HG03139 (cell line): ENCODE measurements at regions not wholly inside any gene's neighbourhood (a gene's known extent, or its start where the extent isn't known, plus 50 kb on each side); places are given as distances from the start of the nearest gene placed in this dataset.

Experiments
- ATAC-seq: cut with Tn5 transposase; IDR thresholded peaks from one replicate; pipeline ENCODE4 v1.9.1; 2021; ENCODE audit not compliant: unreplicated experiment

DNA sequence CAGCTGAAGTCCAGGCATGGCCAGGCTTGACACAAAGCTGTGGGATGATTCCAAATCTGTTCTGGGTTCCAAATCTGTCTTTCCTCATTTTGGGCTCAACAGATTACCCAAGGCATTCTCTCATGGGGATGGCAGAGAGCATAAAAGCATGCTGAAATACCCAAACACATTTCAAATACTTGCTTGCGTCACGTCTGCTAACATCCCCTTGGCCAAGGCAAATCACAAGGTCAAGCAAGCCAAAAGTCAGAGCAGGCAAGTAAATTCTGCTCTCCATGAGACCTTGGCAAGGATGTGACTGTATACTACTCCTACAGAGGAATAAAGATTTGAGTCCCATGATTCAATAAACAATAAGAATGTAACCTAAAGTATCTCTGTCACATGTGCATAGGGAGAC, 306.7 kb downstream of the EPB41L4A start:
- no peak for ATAC-seq

DNA sequence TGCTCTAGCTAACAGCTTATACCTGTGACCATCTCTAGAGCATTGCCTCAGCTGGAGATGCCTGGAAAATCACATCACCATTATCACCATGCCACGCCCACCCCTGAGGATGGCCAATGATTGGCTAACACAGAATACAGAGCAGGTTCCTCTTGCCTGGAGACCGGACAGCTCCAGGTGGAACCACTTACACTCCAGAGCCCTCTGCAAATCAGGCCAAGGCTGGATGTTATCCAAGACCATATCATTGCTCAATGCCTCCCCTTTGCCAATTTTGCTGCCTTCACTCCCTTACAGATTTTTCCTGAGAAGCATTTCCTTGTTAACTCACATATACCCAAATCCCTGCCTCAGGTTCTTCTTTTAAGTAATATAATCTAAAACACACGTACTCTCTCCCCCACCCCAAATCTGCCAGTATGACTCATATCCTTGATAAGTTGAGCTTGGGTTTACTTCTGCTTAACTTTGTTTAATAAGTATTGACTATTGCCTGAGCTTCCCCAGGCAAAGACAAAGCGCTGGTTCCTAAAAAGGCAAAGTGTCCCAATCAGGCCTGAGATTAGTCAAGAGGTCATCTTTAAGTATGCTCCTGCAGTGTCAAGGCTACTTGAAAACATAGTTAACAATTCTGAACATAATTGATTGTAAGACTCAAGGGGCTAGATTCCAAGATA, 309.6 kb downstream of the EPB41L4A start:
- ATAC-seq = no peak

DNA sequence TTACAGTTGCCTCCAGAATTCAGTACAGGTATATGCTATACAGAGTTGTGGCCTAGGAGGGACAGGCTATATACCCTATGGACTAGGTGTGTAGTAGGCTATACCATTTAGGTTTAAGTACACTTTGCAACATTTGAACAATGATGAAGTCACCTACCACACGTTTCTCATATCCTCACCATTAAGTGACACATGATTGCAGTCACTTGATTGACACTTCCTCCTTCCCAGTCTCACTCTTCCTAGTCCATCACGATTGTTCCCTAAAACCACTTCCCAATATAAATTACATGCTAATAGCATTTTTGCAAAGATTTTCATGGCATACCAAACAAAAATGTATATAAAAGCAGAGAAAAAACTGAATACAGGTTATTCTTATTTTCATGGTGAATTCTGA, 312.2 kb downstream of the EPB41L4A start:
- ATAC-seq = no peak

DNA sequence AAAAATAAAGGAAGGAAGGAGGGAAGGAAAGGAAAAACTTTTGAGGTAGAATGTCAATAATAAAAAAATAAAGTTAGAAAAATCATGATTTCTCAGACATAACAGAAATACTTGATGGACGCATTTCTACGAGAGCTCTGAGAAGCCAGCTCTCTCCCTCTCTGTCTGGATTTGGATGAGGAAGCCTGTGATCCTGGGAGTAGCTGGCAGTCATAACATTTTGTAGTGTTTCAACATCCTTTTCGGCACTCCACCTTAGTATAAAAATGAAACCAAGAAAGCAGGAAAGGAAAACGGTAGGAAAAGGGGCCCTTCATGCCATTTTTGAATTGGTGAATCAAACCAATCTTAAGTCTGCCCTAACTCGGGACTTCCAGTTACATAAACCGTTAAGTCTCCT, 321.3 kb downstream of the EPB41L4A start:
- no peak for ATAC-seq

DNA sequence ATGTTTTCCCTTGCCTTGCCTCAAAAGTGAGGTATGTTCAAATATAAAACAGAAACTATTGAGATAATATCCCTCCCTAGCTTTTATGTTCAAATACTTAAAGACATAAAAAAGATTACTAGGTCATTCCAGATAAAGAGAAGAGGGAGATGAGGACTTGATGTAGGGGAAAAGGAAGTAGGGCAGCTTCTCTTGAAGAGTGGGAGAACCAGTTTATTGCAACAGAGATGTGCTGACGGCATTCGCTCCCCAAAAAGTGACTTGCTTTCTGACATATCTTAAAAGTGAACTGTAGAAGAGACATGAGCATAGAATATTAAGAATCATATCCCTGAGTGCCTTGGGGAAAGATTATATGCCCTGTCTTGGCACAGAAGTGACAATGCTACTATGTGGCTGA, 330.2 kb upstream of the NREP start:
- no peak for ATAC-seq

DNA sequence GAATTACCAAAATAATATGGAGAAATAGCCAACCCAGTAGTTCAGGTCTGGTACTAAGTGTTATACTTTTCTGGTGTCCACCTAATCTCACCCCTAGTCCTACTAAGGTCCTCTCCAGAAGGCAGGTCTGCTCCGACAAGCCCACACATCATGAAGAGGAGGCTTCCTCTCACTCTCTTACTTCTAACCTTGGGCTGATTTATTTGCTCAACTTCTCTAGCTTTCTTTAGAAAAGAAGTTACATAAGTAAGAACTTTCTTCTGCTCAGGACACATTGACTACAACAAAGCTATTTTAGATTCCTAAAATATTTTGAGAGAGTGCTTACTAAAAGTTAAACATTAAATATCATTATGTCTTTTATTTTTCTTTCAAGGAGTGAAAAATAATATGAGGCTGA, 329.7 kb upstream of the NREP start:
- ATAC-seq = no peak

DNA sequence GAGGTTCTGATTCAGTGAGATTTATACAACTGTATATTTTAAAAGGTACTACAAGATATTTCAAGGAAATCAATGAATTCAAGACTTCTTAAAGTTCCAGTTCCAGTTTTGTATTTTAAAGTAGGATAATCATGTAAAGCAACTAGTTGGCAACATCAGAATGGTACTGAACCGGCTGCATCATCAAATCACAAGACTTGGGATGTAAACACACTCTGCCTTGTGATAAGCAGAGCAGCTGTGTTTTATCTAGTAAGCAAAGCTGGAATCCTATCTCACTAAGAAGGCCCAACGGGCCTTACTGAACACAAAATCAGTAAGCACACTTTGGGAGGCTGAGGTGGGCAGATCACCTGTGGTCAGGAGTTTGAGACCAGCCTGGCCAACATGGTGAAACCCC, 327.2 kb upstream of the NREP start:
- ATAC-seq = no peak

DNA sequence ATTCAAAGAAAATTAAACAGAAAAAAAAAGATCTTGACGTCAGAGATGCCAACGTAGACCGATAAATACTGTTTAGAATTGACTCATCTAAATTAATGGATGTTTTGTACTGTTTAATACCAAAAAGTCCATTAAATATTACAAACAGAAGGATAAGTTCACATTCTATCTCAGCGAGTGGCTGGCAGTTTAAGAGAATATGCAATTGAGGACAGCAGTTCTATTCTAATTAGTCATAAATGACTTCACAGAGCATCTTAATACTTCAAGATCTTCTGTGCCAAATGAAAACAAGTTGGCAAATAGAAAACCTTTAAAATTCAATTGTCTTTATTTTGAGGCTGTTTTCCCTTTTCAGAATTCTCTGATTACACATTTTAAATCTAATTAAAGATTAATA, 326.6 kb upstream of the NREP start:
- no peak for ATAC-seq

DNA sequence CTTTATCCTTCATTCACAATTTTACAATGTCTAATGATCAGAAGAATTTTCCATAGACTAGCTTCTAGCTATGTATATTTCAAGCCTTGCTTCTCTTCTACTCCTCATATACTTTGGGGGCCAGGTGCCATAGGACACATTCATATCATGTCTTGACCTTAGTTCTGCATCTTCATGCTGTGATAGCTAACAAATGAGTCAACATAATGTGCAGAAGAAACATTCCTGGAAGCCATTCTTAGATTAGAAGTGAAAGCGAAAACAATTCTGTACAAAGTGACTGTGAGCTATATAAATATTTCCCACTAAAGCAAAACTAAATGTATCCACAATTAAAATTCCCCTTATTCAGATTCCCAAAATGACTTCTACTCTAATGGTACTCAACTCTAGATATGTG, 320.2 kb upstream of the NREP start:
- ATAC-seq = no peak

DNA sequence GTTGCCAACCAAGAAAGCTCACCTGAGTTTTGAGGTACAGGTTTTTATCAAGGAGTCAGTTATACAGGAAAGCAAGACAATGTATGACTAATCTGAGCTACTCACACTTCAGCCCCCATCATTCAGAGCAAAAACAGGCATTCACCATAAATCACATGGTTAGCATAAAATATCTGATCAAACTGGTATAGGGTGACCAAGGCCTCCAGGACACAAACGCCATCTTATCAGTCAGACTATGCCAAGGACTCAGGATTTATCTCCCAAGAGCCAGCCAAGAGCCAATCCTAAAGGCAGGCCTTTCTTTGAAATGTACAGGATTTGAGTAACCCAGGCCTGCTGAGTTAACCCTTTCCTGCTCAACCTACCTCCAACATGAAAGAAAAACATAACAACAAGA, 313.0 kb upstream of the NREP start:
- no peak for ATAC-seq

DNA sequence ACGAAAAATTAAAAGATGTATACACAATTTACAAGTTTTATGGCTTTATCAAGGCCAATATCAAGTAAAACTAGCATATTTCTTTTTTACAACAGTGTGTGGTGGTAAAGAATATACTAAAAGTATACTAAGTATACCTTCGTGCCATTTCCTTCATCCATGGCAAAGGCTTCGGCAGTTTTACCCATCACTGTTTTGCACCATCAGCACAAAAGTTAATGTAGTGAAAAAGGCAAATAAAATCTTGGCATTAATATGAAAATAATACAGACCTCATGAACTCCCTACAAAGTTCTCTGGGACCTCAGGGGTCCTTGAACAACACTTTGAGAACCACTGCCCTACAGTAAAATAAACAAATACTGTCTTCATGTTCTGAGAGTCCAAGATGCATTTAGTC, 312.3 kb upstream of the NREP start:
- ATAC-seq = no peak

DNA sequence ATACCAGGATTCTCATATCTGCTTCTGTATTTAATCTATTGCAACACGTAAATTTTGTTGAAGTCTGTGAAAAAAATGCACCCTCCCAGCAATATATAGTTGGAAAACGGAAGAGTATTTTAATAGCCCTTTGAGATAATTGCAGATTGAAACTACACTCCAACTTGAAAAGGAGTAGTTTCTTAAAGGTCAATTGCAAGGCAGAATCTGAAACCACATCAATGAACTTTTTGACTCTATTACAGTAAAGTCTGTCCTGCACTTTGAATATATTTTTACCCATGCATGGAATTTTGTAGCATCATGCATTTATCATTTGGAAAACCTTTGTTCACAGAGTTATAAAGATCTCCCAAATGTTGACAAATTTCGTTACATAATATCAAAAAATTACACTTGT, 311.6 kb upstream of the NREP start:
- no peak for ATAC-seq

DNA sequence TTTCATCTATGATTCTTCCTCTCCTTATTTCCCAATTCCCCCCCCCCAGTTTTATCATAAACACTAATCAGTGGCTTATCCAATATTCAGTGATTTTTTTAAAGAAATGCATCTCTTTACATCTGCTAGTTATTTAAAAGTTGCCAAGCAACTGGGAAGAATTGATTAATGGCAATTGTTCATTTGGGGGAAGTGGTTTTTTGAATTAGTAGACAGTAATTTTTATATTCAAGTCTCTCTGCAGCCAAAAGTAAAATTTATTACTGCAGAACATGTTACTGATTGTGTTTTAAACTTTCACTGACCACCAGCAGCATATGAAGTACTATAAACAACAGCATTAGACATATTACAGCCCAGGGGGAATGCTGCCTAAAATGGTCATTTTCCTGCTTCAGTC, 308.8 kb upstream of the NREP start:
- no peak for ATAC-seq

DNA sequence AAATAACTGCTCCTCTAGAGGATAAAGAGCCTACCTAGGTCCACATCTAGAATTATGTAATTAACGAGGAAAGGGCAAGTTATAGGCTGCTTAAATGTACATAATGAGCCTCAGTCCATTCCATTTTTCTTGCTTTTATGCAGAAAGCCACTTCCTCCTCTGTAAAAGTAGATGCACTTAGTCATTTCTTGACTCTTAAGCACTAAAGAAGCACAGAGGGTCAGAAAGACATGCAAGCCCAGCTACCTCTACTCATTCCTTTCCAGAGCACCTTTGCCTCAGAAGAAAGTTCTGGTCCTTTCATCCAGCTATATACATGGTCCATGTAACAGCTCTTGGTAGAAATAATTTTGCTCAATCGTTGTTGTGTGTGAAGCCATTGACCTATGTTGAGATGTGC, 308.0 kb upstream of the NREP start:
- ATAC-seq = no peak

DNA sequence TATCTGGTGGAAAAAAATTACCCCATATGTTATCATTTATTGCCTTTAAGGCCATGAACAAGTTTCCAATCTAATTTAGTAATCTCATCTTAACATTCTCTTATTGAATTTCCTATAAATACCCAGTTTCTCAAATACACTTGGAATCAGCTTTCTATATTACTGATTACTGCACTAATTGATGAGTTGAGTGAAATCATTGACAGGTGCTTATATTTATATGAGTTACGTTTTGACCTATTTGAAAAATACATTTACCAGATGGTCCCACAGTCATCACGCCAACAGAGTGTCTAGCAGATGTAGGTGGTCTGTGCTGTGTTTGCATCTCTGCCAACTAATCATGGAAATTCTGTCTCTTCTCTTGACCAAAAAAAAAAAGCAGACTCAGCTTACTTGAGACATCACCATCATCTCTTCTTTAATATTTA, 307.3 kb upstream of the NREP start:
- no peak for ATAC-seq

DNA sequence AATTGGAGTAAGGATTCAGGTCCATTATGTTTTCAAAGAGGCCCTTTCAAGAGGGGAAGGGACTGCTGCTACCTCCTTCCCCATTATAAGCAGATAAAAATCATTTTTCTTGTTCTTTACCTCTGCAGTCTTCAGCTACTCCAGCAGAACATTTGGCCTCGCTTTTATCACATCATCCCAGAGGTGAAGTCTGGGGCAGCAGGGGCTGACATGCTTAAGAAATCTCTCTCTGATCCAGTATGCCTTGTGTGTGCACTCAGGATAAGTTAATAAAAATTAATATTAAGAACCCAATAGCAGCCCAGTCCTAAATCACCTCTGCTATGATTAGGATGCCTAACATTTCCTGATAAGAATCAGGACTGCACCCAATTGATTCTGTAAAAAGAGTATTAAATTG, 306.9 kb upstream of the NREP start:
- no peak for ATAC-seq

DNA sequence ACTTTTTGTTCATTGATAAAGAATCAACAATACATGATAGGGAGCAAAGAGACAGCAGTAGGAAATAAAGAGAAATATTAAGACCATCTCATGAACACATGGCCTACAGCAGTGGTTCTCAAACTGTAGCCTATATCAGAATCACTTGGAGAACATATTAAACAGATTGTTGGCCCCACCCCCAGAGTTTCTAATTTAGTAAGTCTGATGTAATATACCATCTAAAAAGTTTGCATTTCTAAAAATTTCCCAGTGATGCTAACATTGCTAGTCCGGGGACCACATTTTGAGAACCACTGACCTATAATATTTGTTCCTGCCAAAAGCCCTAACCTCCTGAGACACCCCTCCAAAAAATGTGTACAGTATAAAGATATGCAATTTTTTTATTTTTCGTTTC, 306.2 kb upstream of the NREP start:
- no peak for ATAC-seq

DNA sequence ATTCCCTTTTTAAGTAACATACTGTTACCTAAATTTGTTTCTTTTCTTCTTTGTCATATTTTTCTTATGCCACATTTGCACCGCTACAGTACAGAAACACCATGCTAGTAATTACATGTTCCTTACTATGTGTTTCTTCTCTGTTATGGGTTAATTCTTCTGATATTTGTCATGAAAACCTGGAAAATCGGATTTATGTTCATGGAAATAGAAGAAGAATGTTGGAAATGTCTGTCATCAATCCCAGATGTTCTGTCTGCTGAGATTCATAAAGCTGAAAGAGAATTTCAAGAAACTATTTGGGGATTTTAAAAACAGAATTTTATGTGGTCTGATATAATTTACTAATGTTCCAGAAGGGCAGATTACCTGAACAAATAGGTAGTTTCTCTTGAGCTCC, 305.2 kb upstream of the NREP start:
- ATAC-seq = no peak

DNA sequence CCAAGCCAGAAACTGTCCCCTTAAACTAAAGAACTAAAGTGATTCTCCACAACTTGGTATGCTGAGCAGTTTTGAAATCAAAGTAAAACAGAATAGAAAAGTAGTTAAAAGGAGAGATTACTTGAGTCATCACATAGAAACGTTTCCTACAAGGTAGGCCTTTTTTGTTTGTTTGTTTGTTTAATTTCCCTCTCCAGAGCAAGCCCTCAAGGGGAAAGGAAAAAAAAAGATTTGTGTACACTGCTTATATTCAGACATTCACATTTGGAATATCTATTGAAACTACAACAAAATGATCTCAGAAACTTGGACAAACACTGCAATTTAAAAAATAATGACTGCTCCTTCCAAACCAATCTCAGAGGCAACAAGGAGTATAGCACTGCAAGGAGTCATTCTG, 304.7 kb upstream of the NREP start:
- no peak for ATAC-seq

DNA sequence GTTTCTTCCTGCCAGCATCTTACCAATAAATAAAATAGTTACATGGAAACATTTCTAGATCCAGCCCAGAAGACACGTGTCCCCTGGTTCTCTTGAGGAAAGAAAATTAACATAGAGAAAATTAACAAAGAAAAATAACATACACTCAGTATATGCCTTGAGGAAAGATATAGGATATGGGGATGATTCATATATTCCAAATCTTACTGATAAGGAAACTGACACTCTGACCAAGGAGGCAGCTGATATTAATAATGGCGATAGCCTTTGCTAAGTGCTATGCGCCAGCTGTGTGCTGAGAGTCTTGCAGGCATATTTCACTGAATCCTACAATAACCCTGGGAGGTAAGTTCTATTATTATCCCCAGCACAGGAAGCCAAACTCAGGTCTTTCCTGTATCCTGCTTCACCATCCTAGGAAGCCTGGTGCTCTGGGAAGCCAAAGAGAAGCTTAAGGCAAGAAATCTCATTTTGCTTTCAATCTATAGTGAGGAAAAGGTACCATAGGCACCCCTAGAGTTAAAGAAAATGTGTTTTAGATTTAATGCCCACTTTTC, 302.7 kb upstream of the NREP start:
- no peak for ATAC-seq

DNA sequence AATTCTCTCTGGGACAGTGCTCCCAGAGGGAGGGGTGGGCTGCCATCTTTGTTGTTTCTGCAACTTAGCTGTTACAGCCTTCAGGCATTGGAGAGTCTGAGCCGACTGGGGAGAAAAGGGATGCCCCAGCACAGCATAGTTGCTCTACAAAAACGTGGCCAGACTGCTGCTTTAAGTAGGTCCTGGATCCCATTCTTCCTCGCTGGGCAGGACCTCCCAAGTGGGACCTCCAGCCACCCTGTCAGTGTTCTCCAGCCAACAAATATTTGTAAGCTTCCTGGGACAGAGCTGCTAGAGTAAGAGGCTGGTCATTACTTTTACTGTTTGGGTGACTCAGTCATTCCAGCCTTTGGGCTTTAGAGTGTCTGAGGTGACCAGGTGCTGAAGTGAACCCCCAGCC, 292.7 kb upstream of the NREP start:
- ATAC-seq = no peak

DNA sequence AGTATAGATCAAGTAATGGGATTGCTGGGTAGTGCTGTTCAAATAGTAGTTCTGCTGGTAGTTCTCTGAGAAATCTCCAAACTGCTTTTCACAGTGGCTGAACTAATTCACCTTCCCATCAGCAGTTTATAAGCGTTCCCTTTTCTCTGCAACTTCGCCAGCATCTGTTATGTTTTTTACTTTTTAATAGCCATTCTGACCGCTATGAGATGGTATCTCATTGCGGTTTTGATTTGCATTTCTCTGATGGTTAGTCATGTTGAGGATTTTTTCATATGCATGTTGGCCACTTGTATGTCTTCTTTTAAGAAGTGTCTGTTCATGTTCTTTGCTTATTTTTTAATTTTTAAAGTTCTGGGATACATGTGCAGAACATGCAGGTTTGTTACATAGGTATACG, 279.2 kb upstream of the NREP start:
- no peak for ATAC-seq

DNA sequence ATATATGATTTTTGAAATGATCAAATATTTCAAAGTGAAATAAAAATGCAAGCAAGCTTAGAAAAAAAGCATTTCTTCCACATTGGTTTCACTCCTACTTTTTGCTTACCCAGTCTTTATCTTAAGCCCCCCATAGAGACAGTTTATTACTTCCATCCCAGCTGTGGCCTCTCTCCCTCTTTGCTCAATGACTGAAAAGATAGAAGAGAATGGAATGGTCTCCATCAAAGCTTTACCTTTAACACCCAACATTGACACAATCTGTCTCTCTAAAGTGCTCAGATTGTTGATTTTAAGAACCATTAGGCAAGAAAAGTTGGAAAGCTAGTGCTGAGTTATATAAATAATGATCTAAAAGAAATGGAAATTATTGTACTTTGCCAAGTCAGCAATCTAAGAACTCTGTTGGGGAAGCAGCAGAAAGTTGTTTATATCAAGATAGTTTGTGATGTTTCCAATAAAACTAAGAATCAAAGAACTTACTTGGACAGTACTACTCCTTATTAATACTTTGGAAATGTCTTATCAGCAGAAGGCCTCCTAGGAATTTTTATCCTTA, 277.5 kb upstream of the NREP start:
- no peak for ATAC-seq
